Activated T-cell treated with anti-CD3 and anti-CD28 coated beads, Interleukin-2, amount 50 U/mL, for 4 hours (primary cell): ENCODE measurements at regions not wholly inside any gene's neighbourhood (a gene's known extent, or its start where the extent isn't known, plus 50 kb on each side); places are given as distances from the start of the nearest gene placed in this dataset.

Experiments
- ATAC-seq, 2 donors: fragments of 200-7000 bp; cut with Tn5 transposase; one replicate each; pipeline ENCODE4 v1.10.0; 2021
- DNase-seq: peaks from one replicate; pipeline ENCODE4 v3.0.0-alpha.2; 2020
- H3K27me3 Mint-ChIP-seq: one replicate; pipeline ENCODE4 v1.8.0; 2021; ENCODE audit warnings: low read depth, mixed read lengths
- H3K36me3 Mint-ChIP-seq: one replicate; pipeline ENCODE4 v1.8.0; 2022; ENCODE audit warnings: mixed read lengths; ENCODE audit not compliant: insufficient read depth
- H3K4me1 Mint-ChIP-seq: one replicate; pipeline ENCODE4 v1.8.0; 2021; ENCODE audit warnings: low read depth, mixed read lengths
- H3K4me3 Mint-ChIP-seq: one replicate; pipeline ENCODE4 v1.8.0; 2021; ENCODE audit warnings: mild to moderate bottlenecking, moderate library complexity, mixed read lengths
- H3K9me3 Mint-ChIP-seq: one replicate; pipeline ENCODE4 v1.8.0; 2021; ENCODE audit warnings: mixed read lengths

DNA sequence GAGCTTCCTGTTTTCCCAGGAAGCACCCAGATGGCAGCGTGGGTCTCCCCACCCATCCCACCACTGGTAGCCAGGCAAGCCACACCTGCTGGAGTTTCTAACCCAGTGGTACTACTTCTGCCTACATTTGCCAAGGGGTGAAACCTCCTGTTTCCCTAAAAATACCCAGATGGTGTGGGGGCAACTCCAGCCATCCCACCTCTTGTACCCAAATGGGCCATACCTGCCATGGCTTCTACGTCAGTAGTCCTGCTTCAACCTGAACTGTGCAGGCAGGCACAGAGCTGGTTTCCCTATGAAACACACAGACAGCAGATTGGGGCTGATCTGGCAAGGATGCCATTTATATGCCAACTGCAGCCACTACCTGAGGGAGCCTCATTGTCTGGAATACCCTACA, 809.4 kb upstream of the MIR17HG start:
- H3K9me3 Mint-ChIP-seq = peaks cover 21% of the 10 kb centered on the region
- no peaks in the 10 kb centered on the region for H3K27me3 Mint-ChIP-seq
- H3K4me1 Mint-ChIP-seq = no peaks in the 10 kb centered on the region
- no peaks in the 10 kb centered on the region for H3K36me3 Mint-ChIP-seq
- ATAC-seq (no peak), DNase-seq (no peak)
- H3K4me3 Mint-ChIP-seq = no peak overlapping the region

DNA sequence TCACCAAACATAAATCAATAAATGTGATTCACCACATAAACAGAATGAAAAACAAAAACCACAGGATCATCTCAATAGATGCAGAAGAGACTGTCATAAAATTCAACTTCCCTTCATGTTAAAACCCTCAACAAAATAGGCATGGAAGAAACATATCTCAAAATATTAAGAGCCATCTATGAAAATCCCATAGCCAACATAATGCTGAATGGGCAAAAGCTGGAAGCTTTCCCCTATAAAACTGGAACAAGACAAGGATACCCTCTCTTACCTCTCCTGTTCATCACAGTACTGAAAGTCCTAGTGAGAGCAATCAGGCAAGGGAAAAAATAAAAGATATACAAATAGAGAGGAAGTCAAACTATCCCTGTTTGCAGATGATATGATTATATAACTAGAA, 806.1 kb upstream of the MIR17HG start:
- DNase-seq (no peak), ATAC-seq (no peak)
- Mint-ChIP-seq H3K4me1 (no peaks in the 10 kb centered on the region), H3K4me3 (no peak overlapping the region), H3K36me3 (no peaks in the 10 kb centered on the region), H3K27me3 (no peaks in the 10 kb centered on the region), H3K9me3 (peaks cover 20% of the 10 kb centered on the region)

DNA sequence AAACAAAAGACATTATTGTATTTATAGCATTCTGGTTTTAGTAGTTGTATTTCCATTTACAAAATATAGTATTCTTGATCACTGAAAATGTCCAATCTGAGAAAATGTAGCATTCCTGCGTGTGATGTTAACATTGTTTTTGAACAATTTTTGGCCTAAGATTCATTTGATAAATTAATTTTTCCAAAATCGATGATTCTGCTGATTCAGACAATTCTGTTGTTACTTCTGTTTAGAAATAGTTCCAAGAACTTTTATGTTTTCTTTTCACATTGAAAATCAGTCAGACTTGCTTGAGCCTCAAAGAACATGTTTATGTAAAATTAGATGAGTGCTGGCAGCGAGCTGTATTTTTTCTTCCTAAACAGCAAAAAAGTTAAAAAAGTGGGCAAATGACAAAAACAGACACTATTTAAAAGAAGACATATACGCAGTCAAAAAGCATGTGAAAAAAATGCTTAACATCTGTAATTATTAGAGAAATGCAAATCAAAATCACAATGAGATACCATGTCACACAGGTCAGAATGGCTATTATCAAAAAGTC, 804.5 kb upstream of the MIR17HG start:
- Mint-ChIP-seq H3K36me3 (no peaks in the 10 kb centered on the region), H3K9me3 (peaks cover 23% of the 10 kb centered on the region), H3K4me1 (no peaks in the 10 kb centered on the region), H3K27me3 (no peaks in the 10 kb centered on the region), H3K4me3 (no peak overlapping the region)
- ATAC-seq (no peak), DNase-seq (no peak)

DNA sequence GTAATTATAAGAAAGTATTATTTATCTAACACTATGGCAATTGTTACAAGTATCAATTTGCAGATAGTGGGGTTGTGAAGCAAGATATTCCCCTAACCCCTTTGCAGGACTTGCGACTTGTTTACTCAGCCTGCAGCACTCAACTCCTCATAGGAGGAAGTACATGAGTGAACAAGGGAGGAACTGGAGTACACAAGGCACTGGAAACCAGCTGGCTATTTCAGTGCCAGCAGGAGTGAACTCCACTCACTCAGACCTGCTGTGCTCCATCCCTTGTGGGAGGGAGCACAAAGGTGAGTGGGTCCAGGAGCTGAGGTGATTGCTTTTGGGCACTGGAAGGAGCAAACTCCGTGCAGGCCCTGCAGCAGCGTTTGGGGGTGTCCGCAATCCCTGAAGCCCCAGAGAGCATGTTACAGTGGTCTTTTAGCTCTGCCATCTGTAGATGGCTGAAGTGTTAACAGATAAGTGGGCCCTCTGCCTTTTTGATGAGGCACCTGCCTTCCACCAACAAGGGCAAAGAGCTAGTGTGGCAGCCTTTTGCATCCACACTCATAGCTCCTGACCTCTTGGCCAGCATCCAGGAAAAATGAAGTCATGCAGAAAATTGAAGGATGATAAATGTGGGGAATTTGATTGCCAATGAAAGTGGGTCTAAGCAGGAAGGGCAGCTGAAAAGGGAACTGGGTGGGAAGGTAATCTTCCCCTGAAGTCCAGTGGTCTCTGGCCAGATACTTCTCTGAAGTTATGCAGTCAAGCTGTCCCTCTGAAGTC, 802.2 kb upstream of the MIR17HG start:
- Mint-ChIP-seq H3K4me3 (no peak overlapping the region), H3K36me3 (no peaks in the 10 kb centered on the region), H3K27me3 (no peaks in the 10 kb centered on the region), H3K9me3 (peaks cover 20% of the 10 kb centered on the region), H3K4me1 (no peaks in the 10 kb centered on the region)
- no peak for DNase-seq
- no peak for ATAC-seq

DNA sequence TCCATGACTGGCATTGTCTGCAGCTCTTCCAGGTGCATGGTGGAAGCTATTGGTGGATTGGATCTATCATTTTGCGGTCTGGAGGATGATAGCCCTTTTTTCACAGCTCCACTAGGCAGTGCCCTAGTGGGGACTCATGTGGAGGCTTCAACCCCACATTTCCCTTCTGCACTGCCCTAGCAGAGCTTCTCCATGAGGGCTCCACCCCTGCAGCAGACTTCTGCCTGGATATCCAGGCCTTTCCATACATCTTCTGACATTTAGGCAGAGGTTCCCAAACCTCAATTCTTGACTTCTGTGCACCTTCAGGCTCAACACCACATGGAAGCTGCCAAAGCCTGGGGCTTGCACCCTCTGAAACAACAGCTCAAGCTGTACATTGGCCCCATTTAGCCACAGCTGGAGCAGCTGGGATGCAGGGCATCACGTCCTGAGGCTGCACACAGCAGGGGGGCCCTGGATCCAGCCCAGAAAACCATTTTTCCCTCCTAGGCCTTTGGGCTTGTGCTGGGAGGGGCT, 800.2 kb upstream of the MIR17HG start:
- ATAC-seq (no peak), DNase-seq (no peak)
- peaks cover 17% of the 10 kb centered on the region for H3K9me3 Mint-ChIP-seq
- no peaks in the 10 kb centered on the region for H3K27me3 Mint-ChIP-seq
- no peaks in the 10 kb centered on the region for H3K36me3 Mint-ChIP-seq
- H3K4me3 Mint-ChIP-seq = no peak overlapping the region
- H3K4me1 Mint-ChIP-seq = no peaks in the 10 kb centered on the region

DNA sequence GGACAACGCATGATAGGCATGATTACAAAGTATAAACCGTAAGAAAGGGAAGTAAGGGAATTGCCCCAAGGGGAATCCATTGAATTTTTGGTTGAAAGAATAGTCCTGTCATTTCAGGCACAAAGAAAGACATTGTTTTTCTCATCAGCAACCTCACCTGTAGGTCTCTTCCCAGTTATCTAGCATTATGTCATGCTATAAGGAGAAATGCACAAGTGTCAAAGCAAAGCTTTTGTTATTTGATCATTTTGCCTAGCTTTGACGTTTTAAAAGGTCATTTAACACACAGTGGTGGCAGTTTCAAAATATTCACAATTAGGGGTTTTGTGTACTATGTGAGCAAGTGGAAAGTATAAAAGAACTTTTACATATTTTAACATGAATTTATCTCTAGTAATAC, 796.2 kb upstream of the MIR17HG start:
- Mint-ChIP-seq H3K4me3 (no peak overlapping the region), H3K9me3 (peaks cover 13% of the 10 kb centered on the region), H3K36me3 (no peaks in the 10 kb centered on the region), H3K27me3 (no peaks in the 10 kb centered on the region), H3K4me1 (no peaks in the 10 kb centered on the region)
- DNase-seq (no peak), ATAC-seq (no peak)

DNA sequence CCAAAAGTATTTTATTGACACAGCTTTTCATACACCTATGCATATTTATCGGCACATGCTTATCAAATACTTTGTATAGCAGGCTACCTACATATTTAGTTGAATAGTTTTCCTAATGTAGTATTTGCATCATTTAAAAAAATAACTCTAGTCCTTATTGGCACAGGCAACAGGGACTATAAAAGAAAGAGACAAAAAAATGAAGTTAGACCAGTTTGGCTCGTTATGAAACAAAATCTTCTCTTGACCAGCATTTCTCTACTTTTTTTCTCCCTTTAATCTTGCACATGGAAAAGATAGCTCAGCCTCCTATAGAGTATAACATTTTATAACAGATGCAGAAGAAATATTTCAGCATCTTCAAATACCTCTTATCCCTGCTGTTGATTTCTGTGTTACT, 794.8 kb upstream of the MIR17HG start:
- DNase-seq (no peak), ATAC-seq (no peak)
- Mint-ChIP-seq H3K4me3 (no peak overlapping the region), H3K27me3 (no peaks in the 10 kb centered on the region), H3K4me1 (no peaks in the 10 kb centered on the region), H3K36me3 (no peaks in the 10 kb centered on the region), H3K9me3 (peaks cover 15% of the 10 kb centered on the region)

DNA sequence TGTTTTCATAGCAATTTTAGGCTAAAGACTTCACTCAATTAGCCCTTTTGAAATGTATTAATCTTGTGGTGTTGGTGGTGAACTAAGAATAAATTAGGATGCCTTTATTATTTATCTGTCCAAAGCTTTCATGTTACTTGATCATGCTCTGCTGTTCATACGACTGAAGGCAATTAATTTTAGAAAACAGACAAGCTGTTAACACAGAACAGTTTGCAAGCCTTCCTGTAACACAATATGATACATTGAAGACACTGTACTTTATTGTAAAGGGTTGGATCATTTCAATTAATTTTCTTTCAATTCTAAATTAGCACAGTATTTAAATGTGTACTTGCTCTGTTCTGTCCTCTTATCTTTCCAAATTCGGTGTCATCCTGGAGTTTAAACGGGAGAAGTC, 794.3 kb upstream of the MIR17HG start:
- ATAC-seq (no peak), DNase-seq (no peak)
- Mint-ChIP-seq H3K9me3 (peaks cover 11% of the 10 kb centered on the region), H3K36me3 (no peaks in the 10 kb centered on the region), H3K4me3 (no peak overlapping the region), H3K4me1 (no peaks in the 10 kb centered on the region), H3K27me3 (no peaks in the 10 kb centered on the region)

DNA sequence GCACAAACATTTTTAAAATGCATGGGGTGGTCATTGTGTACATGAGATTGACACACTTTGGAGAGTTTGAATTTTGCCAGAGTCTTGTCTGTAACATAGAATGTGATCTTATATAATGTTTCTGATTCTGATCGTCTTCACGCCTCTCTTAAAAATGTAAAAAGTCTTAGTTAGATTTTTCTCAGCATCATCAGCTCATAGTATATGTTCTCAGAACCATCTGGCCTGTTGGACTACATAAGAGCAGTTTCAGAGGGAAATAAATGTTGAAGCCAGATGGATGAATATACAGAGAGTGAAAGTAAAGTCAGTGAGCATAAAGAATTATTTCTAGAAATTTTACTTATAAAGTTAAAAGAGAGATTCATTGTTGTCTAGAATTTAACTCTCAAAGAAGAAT, 789.9 kb upstream of the MIR17HG start:
- H3K4me3 Mint-ChIP-seq = no peak overlapping the region
- DNase-seq (no peak), ATAC-seq (no peak)
- no peaks in the 10 kb centered on the region for H3K36me3 Mint-ChIP-seq
- no peaks in the 10 kb centered on the region for H3K4me1 Mint-ChIP-seq
- no peaks in the 10 kb centered on the region for H3K27me3 Mint-ChIP-seq
- peaks cover 4% of the 10 kb centered on the region for H3K9me3 Mint-ChIP-seq

DNA sequence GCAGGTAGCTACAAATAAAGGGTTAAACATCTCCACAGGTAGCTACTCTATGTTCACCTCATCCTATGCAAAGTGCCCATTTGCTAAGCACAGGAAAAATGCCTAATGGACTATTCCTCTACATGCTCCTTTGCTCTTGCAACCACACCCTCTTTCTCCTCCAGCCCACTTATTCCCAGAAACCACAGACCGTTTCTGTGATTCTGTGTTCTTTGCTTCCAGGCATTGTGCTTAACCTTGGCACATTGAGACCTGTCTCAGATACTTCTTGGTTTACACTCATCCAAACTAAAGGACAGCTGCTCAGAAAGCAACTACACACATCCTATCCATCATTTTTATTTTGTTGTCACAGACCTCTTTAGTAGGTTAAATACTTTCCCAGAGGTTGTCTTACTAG, 785.0 kb upstream of the MIR17HG start:
- DNase-seq = no peak
- Mint-ChIP-seq H3K4me1 (no peaks in the 10 kb centered on the region), H3K9me3 (peaks cover 8% of the 10 kb centered on the region), H3K27me3 (no peaks in the 10 kb centered on the region), H3K4me3 (no peak overlapping the region), H3K36me3 (no peaks in the 10 kb centered on the region)
- ATAC-seq = no peak

DNA sequence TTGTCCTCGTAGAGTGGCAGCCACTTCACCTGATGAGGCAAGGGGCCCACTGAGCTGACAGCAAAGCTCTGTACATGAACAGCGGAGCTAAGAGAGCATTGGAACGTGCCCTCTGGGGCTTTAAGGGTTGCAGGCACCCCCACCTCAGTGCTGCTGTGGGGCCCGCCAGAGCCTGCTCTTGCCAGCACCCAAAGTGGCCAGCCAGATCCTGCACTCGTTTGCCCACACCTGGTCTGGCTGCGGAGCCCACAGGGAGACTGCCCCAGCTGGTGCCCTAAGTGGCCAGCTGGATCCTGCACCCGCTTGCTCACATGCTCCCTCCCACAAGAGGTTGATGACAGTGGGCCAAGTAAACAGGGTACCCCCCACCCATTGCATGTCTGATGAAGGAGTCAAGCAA, 783.4 kb upstream of the MIR17HG start:
- H3K27me3 Mint-ChIP-seq = no peaks in the 10 kb centered on the region
- H3K9me3 Mint-ChIP-seq = peaks cover 8% of the 10 kb centered on the region
- H3K4me3 Mint-ChIP-seq = no peak overlapping the region
- DNase-seq (no peak), ATAC-seq (no peak)
- H3K36me3 Mint-ChIP-seq = no peaks in the 10 kb centered on the region
- no peaks in the 10 kb centered on the region for H3K4me1 Mint-ChIP-seq

DNA sequence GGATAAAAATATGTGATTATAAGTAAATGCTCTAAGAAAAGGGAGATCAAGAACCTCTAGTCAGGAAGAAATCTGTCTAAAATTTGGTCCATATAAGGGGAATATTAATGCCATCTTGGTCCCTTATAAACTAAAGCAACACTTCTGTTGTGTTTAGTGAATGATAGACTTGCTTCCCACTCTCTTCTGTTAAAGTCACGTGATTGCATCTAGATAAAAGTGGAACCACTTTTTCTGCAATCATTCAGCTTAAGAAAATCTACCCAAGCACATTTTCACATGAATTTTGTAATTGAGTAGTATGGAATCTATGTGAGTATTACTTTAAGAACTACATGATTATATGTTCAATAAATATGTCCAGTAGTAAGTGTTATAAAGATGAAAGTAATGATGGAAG, 782.9 kb upstream of the MIR17HG start:
- Mint-ChIP-seq H3K27me3 (no peaks in the 10 kb centered on the region), H3K4me3 (no peak overlapping the region), H3K9me3 (peaks cover 8% of the 10 kb centered on the region), H3K36me3 (no peaks in the 10 kb centered on the region), H3K4me1 (no peaks in the 10 kb centered on the region)
- no peak for DNase-seq
- no peak for ATAC-seq

DNA sequence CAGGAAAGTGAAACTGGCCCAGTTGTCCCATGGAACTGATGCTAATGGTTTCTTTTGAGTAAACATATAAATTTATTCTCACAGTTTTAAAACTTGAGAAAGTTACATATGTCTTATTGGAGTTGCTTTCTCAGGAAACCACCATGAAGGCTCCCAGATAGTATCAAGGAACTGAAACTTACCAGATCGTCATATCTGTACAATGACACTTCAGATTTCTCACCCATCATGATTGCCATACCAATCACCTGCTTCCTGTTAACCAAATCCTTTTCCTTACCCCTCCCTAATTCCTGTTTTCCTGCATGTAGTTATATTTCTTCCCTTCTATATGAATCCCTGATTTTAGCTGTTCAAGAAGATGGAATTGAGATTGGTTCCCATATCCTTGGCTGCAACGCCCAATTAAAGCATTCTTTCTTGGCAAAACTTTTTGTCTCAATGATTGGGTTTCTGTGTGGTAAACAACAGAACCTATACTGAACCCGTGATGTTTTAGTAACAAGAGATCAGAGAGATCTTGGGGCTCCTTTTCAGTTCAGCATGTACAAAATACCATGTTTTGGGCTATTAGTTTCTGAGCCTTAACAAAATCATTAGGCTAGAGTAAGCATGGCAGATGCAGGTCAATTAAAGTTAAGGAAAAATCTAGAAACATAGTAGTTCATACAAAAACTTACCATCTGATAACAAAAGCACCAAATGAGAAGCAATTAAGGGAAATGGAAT, 781.3 kb upstream of the MIR17HG start:
- no peaks in the 10 kb centered on the region for H3K27me3 Mint-ChIP-seq
- H3K36me3 Mint-ChIP-seq = no peaks in the 10 kb centered on the region
- H3K4me3 Mint-ChIP-seq = no peak overlapping the region
- DNase-seq (no peak), ATAC-seq (no peak)
- H3K4me1 Mint-ChIP-seq = no peaks in the 10 kb centered on the region
- peaks cover 8% of the 10 kb centered on the region for H3K9me3 Mint-ChIP-seq

DNA sequence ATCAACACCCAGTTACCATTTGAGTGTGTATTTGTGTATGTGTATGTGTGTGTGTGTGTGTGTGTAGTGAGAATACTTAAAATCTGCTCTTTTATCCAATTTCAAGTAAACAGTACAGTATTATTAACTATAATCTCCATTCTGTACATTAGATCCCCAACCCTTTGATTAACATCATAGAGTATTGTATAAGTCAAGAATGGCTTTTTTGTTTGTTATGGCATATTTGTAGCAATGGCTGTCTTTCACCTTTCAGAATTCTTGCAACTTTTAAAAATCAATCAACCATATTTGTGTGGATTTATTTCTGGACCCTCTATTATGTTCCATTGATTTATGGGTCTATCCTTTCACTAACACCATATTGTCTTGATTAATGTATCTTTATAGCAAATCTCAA, 779.3 kb upstream of the MIR17HG start:
- Mint-ChIP-seq H3K9me3 (peaks cover 8% of the 10 kb centered on the region), H3K4me3 (no peak overlapping the region), H3K4me1 (no peaks in the 10 kb centered on the region), H3K36me3 (no peaks in the 10 kb centered on the region), H3K27me3 (no peaks in the 10 kb centered on the region)
- ATAC-seq (no peak), DNase-seq (no peak)

DNA sequence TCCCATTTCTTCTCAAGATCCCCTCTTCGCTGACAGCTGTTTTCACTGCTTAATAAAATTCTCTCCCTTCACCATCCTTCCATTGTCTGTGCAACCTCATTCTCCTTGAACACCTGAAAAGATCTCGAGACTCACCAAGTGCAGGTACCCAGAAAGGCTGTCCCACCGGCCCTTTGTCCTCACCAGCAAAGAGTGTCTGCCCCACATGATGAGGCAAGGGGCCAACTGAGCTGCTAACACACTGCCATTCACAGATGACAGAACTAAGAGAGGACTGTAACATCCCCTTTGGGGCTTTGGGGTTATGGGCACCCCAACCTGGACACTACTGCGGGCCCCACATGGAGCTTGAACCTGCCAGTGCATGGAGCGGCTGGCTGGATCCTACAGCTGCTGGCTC, 771.4 kb upstream of the MIR17HG start:
- H3K36me3 Mint-ChIP-seq = no peaks in the 10 kb centered on the region

More for the DNA sequence above, 771.4 kb upstream of the MIR17HG start:
- H3K4me3 Mint-ChIP-seq = no peak overlapping the region
- DNase-seq (no peak), ATAC-seq (no peak)
- H3K4me1 Mint-ChIP-seq = no peaks in the 10 kb centered on the region
- H3K27me3 Mint-ChIP-seq = no peaks in the 10 kb centered on the region
- H3K9me3 Mint-ChIP-seq = peaks cover 19% of the 10 kb centered on the region
